GM12878 (cell line): ENCODE measurements at regions not wholly inside any gene's neighbourhood (a gene's known extent, or its start where the extent isn't known, plus 50 kb on each side); places are given as distances from the start of the nearest gene placed in this dataset.

Experiments
- ATAC-seq: fragments of 200-7000 bp; cut with Tn5 transposase; 3 replicates; pipeline ENCODE4 v1.9.1; 2020; ENCODE audit warnings: mild to moderate bottlenecking, moderate library complexity
- BruUV-seq: library from RNA; stranded (reverse); fragments of 400-500 nt; replicated peaks from 2 replicates; lab custom pipeline; 2021; lab: Mats Ljungman, UMichigan
- CTCF ChIA-PET: fragments of 300-600 bp; sonication (Branson Sonifier 250); formaldehyde crosslinking; extraction: SDS; loops from one replicate; lab custom pipeline; 2021; ENCODE audit warnings: inconsistent platforms; lab: Yijun Ruan, JAX
- POLR2A ChIA-PET: fragments of 350-600 bp; formaldehyde crosslinking; extraction: SDS; loops from one replicate; lab custom pipeline; 2021; ENCODE audit warnings: inconsistent platforms; lab: Charles Lee
- RAD21 ChIA-PET: fragments of 300-600 bp; sonication (Branson Sonifier 250); formaldehyde crosslinking; loops from one replicate; lab custom pipeline; 2023; ENCODE audit warnings: antibody characterized with exemption; ENCODE audit not compliant: unreplicated experiment; lab: Charles Lee
- SMC1A ChIA-PET: fragments of 300-600 bp; sonication (Branson Sonifier 250); formaldehyde crosslinking; loops from one replicate; lab custom pipeline; 2023; ENCODE audit not compliant: unreplicated experiment, uncharacterized antibody; lab: Charles Lee
- DNase-seq: peaks from one replicate; pipeline ENCODE4 v3.0.0-alpha.2; 2011; ENCODE audit warnings: low read depth, low spot score
- FAIRE-seq: peaks from 3 replicates; lab custom pipeline; 2011; peaks lifted over from hg19 to GRCh38; lab: Jason Lieb, UNC
- H2AFZ ChIP-seq: 2 replicates; pipeline ENCODE4 v1.6.0; 2011; ENCODE audit warnings: low read depth, low read length, control low read depth; ENCODE audit not compliant: control insufficient read depth
- H3K27ac ChIP-seq: 2 replicates; pipeline ENCODE4 v1.5.1; 2011; ENCODE audit warnings: control low read depth; ENCODE audit not compliant: control insufficient read depth, insufficient read depth
- H3K27me3 ChIP-seq, 2 experiments: replicated peaks in 1 of 2; 2 replicates each; pipeline versions ENCODE4 v1.6.0 to v1.6.1; 2011; ENCODE audit warnings: low read length in 1 of 2; ENCODE audit not compliant: control insufficient read depth in 2 of 2, insufficient read depth in 2 of 2
- H3K36me3 ChIP-seq, 2 experiments: 2 replicates each; pipeline ENCODE4 v1.5.1; 2011; ENCODE audit warnings: low read length in 1 of 2; ENCODE audit not compliant: control insufficient read depth in 2 of 2, insufficient read depth in 2 of 2
- H3K4me1 ChIP-seq: 2 replicates; pipeline ENCODE4 v1.6.1; 2011; ENCODE audit warnings: mild to moderate bottlenecking, low read length, moderate library complexity, mixed read lengths; ENCODE audit not compliant: control insufficient read depth, insufficient read depth
- H3K4me2 ChIP-seq: 2 replicates; pipeline ENCODE4 v1.6.0; 2011; ENCODE audit warnings: control low read depth; ENCODE audit not compliant: control insufficient read depth, insufficient read depth
- H3K4me3 ChIP-seq: fragments of 200-600 bp; sonication (generic); 2 replicates; pipeline ENCODE4 v1.5.1; 2016
- H3K79me2 ChIP-seq: 2 replicates; pipeline ENCODE4 v1.6.0; 2011; ENCODE audit warnings: low read length; ENCODE audit not compliant: control insufficient read depth, insufficient read depth
- H3K9ac ChIP-seq: 2 replicates; pipeline ENCODE4 v1.8.0; 2011; ENCODE audit warnings: low read length, control low read depth, mixed read lengths; ENCODE audit not compliant: control insufficient read depth, insufficient read depth
- H3K9me3 ChIP-seq: replicated peaks from 3 replicates; pipeline ENCODE4 v1.5.1; 2011; ENCODE audit warnings: mild to moderate bottlenecking, low read length; ENCODE audit not compliant: control insufficient read depth, insufficient read depth
- H4K20me1 ChIP-seq: 2 replicates; pipeline ENCODE4 v1.6.0; 2011; ENCODE audit not compliant: control insufficient read depth, insufficient read depth
- ATF7 ChIP-seq: fragments of 450-650 bp; IDR thresholded peaks from 2 replicates; pipeline ENCODE4 v1.6.1; 2016; ENCODE audit warnings: low read depth, mild to moderate bottlenecking
- ETV6 ChIP-seq, 2 experiments: fragments of 450-650 bp in 1 of 2; IDR thresholded peaks in 1 of 2; conservative IDR thresholded peaks in 1 of 2; 2 replicates each; pipeline ENCODE4 v1.6.1; 2014; ENCODE audit warnings: antibody characterized with exemption in 1 of 2, borderline replicate concordance in 1 of 2, low read depth in 1 of 2, mild to moderate bottlenecking in 1 of 2, moderate library complexity in 1 of 2
- MLLT1 ChIP-seq: fragments of 450-650 bp; IDR thresholded peaks from 2 replicates; pipeline ENCODE4 v1.6.1; 2016; ENCODE audit warnings: mild to moderate bottlenecking
- SIN3A ChIP-seq: IDR thresholded peaks from 2 replicates; pipeline ENCODE4 v1.6.1; 2012; ENCODE audit warnings: low read depth, low read length, improper control_type of control experiment
- TARDBP ChIP-seq: IDR thresholded peaks from 2 replicates; pipeline ENCODE4 v1.6.1; 2016; ENCODE audit warnings: borderline replicate concordance
- ZNF687 ChIP-seq: fragments of 450-650 bp; IDR thresholded peaks from 2 replicates; pipeline ENCODE4 v1.6.1; 2017; ENCODE audit warnings: mild to moderate bottlenecking, moderate library complexity
- WGBS: methylation state at CpG from one replicate; pipeline ENCODE4 v1.1.6; 2016; ENCODE audit warnings: low lambda C conversion rate; ENCODE audit not compliant: insufficient replicate concordance, insufficient coverage; ENCODE audit errors: missing lambda C conversion rate; 5-methylcytosine and 5-hydroxymethylcytosine counted together
- in situ Hi-C: fragments of 300-500 bp; cut with MboI; formaldehyde crosslinking; loops from 9 replicates; pipeline ENCODE4 v1.14.3; 2018; ENCODE audit warnings: mixed read lengths
- intact Hi-C: fragments of 100-400 bp; cut with micrococcal nuclease; formaldehyde crosslinking; loops from one replicate; pipeline ENCODE4 v1.14.2; 2022; ENCODE audit not compliant: unreplicated experiment
- TF ChIP-seq, protein P1 (sequence below): fragments of 450-650 bp; IDR thresholded peaks from 2 replicates; pipeline ENCODE4 v1.6.1; 2016; ENCODE audit warnings: mild to moderate bottlenecking
- TF ChIP-seq, protein P2 (sequence below): IDR thresholded peaks from 2 replicates; pipeline ENCODE4 v1.6.1; 2012; ENCODE audit warnings: low read length, inconsistent platforms
- TF ChIP-seq, protein P3 (sequence below): fragments of 450-650 bp; IDR thresholded peaks from 2 replicates; pipeline ENCODE4 v1.6.1; 2016; ENCODE audit warnings: mild to moderate bottlenecking, moderate library complexity, borderline replicate concordance

GRCh38 chrX:131845201-131845600, 177.9 kb upstream of the STK26 start (continued):
- TF ChIP-seq ATF7 = no peak

DNA sequence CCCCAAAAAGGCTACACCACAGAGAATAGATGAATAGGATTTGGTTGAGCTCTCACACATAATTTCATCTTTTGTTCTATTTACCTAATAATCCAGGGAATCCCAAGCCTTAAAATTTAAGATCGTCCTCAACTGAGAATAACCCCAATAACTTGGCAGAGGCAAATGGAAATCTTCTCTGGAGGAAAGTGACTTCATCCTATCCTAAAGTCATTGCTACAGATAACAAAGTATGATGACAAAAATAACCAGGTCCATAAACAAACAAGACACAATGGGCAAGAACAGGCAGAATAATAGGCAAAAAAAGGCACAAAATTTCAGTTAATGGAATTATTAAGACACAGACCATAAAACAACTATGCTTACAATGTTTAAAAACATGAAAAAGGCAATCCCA, 177.3 kb upstream of the STK26 start:
- CTCF ChIA-PET = interaction anchor here (0.8 to 3.2 kb wide), 4 partner anchors 18 to 775 kb away, joined by 3 to 11 read pairs (median 3); no protein-coding TSS in a partner anchor
- SMC1A ChIA-PET = interaction anchor here (1.0 to 1.3 kb wide), 3 partner anchors 13 to 447 kb away, joined by 3 to 4 read pairs (median 3); no protein-coding TSS in a partner anchor
- H3K9me3 ChIP-seq = no peaks in the 10 kb centered on the region
- POLR2A ChIA-PET = no interaction called here
- H3K36me3 ChIP-seq = no peaks in the 10 kb centered on the region
- intact Hi-C loops = no loop called here
- no peaks in the 10 kb centered on the region for H3K4me1 ChIP-seq
- H3K4me3 ChIP-seq = no peak overlapping the region
- H4K20me1 ChIP-seq = no peaks in the 10 kb centered on the region
- no peak overlapping the region for H3K27ac ChIP-seq
- in situ Hi-C loops = no loop called here
- RAD21 ChIA-PET = interaction anchor here (0.9 to 1.7 kb wide), 2 partner anchors 9 to 226 kb away, joined by 5 read pairs; no protein-coding TSS in a partner anchor
- H3K9ac ChIP-seq = no peak overlapping the region
- H2AFZ ChIP-seq = no peak overlapping the region
- no peaks in the 10 kb centered on the region for H3K27me3 ChIP-seq
- WGBS = 0% methylated on average over 1 of the region's 1 CpG
- no peaks in the 10 kb centered on the region for H3K79me2 ChIP-seq
- no TSS peak for BruUV-seq
- no peak for DNase-seq
- ATAC-seq = no peak
- no peak for FAIRE-seq
- no peak overlapping the region for H3K4me2 ChIP-seq
- TF ChIP-seq, protein P1, sequence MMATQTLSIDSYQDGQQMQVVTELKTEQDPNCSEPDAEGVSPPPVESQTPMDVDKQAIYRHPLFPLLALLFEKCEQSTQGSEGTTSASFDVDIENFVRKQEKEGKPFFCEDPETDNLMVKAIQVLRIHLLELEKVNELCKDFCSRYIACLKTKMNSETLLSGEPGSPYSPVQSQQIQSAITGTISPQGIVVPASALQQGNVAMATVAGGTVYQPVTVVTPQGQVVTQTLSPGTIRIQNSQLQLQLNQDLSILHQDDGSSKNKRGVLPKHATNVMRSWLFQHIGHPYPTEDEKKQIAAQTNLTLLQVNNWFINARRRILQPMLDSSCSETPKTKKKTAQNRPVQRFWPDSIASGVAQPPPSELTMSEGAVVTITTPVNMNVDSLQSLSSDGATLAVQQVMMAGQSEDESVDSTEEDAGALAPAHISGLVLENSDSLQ = no peak
- TF ChIP-seq ZNF687 = no peak
- no peak for TF ChIP-seq ETV6 (conservative IDR thresholded peaks at IDR 0.05 in 1 of 2, IDR thresholded peaks at IDR 0.05 in 1 of 2; ENCODE audit: borderline replicate concordance in 1 of 2, low read depth in 1 of 2)
- no peak for TF ChIP-seq SIN3A
- TF ChIP-seq, protein P2, sequence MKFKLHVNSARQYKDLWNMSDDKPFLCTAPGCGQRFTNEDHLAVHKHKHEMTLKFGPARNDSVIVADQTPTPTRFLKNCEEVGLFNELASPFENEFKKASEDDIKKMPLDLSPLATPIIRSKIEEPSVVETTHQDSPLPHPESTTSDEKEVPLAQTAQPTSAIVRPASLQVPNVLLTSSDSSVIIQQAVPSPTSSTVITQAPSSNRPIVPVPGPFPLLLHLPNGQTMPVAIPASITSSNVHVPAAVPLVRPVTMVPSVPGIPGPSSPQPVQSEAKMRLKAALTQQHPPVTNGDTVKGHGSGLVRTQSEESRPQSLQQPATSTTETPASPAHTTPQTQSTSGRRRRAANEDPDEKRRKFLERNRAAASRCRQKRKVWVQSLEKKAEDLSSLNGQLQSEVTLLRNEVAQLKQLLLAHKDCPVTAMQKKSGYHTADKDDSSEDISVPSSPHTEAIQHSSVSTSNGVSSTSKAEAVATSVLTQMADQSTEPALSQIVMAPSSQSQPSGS = no peak
- TF ChIP-seq TARDBP = no peak
- TF ChIP-seq, protein P3, sequence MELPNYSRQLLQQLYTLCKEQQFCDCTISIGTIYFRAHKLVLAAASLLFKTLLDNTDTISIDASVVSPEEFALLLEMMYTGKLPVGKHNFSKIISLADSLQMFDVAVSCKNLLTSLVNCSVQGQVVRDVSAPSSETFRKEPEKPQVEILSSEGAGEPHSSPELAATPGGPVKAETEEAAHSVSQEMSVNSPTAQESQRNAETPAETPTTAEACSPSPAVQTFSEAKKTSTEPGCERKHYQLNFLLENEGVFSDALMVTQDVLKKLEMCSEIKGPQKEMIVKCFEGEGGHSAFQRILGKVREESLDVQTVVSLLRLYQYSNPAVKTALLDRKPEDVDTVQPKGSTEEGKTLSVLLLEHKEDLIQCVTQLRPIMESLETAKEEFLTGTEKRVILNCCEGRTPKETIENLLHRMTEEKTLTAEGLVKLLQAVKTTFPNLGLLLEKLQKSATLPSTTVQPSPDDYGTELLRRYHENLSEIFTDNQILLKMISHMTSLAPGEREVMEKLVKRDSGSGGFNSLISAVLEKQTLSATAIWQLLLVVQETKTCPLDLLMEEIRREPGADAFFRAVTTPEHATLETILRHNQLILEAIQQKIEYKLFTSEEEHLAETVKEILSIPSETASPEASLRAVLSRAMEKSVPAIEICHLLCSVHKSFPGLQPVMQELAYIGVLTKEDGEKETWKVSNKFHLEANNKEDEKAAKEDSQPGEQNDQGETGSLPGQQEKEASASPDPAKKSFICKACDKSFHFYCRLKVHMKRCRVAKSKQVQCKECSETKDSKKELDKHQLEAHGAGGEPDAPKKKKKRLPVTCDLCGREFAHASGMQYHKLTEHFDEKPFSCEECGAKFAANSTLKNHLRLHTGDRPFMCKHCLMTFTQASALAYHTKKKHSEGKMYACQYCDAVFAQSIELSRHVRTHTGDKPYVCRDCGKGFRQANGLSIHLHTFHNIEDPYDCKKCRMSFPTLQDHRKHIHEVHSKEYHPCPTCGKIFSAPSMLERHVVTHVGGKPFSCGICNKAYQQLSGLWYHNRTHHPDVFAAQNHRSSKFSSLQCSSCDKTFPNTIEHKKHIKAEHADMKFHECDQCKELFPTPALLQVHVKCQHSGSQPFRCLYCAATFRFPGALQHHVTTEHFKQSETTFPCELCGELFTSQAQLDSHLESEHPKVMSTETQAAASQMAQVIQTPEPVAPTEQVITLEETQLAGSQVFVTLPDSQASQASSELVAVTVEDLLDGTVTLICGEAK = no peak
- no peak for TF ChIP-seq MLLT1
